GM18502 (cell line): ENCODE measurements at regions not wholly inside any gene's neighbourhood (a gene's known extent, or its start where the extent isn't known, plus 50 kb on each side); places are given as distances from the start of the nearest gene placed in this dataset.

Experiments
- ATAC-seq: cut with Tn5 transposase; IDR thresholded peaks from one replicate; pipeline ENCODE4 v1.9.1; 2021; ENCODE audit warnings: mild to moderate bottlenecking; ENCODE audit not compliant: unreplicated experiment, poor library complexity

GRCh38 chr9:109880276-109881169 lies 100.5 kb downstream of the PALM2AKAP2 start:
- ATAC-seq: peak; percentile 86

GRCh38 chr9:109883623-109884022 lies 103.6 kb downstream of the PALM2AKAP2 start:
- ATAC-seq: no peak

DNA sequence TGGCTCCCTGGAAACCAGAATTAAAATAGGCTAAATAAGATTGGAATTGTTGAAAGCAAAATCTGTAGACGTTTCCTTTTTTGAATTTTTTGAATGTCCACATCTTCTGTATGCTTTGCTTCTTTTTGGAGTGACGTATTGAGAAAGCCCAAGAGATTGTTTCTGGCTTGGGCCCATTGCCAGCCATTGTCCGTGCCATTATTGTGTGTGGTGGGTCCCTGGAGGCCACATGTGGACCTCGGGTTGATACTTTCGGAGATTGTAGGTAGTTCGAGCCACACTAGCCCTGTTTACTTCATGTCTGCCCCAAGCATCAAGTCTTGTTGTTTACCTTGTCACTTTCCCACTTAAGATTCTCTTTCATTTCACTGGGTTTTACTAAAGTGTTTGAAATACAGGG lies 106.0 kb downstream of the PALM2AKAP2 start:
- ATAC-seq: no peak

GRCh38 chr9:109886617-109887016 lies 106.6 kb downstream of the PALM2AKAP2 start:
- no peak for ATAC-seq

- no peak for ATAC-seq
Observed at GRCh38 chr9:109887079-109887478, 107.1 kb downstream of the PALM2AKAP2 start.

- ATAC-seq: no peak
Observed at GRCh38 chr9:109888695-109889094, 108.7 kb downstream of the PALM2AKAP2 start.

GRCh38 chr9:109889456-109889855 lies 109.5 kb downstream of the PALM2AKAP2 start:
- ATAC-seq: no peak

- ATAC-seq: no peak
Observed at GRCh38 chr9:109893241-109893640, 113.2 kb downstream of the PALM2AKAP2 start.

GRCh38 chr9:109894473-109894872 lies 114.5 kb downstream of the PALM2AKAP2 start:
- ATAC-seq: no peak

- ATAC-seq: peak; percentile 83
Observed at GRCh38 chr9:109894921-109895758, 115.1 kb downstream of the PALM2AKAP2 start.

- ATAC-seq: no peak
Observed at GRCh38 chr9:109901201-109901600, 121.2 kb downstream of the PALM2AKAP2 start.

GRCh38 chr9:109903515-109904138 lies 123.6 kb downstream of the PALM2AKAP2 start:
- ATAC-seq: no peak

DNA sequence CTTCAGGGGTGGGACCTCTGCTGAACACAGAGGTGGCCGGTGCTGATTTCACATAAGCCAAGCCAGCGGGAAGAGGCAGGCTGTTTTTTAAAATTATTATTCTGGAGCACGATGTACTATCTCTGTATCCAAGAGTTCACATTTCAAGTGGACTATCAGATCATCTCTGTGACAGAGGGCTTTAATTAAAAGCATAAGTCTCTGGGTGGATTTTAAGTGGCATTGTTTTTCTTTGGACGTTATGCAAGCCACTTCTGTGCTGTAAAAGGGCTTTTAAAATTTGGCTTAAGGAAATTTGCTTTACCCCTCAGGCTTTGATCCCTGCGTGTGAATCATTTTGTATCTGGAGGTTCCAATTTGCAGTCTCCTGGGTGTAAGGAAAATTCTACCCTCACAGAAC lies 124.7 kb downstream of the PALM2AKAP2 start:
- no peak for ATAC-seq

DNA sequence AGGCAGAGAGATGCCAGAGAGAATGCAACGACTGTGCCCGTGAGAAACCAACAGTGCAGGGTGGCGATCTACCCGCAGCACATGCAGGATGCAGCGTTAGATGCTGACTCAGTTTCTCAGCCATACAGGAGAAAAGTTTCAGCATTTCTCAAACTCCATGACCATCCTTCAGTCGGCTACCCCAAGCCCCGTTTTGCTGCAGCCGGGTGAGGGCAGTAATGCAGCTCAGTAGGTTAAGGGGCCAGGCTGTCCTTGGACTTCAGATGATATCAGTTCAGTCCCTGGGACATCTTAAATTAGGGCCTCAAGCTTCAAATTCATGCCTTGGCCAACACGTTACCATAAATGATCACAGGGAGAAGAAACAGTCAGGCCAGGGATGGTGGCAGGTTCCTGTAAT lies 125.5 kb downstream of the PALM2AKAP2 start:
- no peak for ATAC-seq

- ATAC-seq: peak; percentile 30
Observed at GRCh38 chr9:109906766-109907382, 126.9 kb downstream of the PALM2AKAP2 start.

DNA sequence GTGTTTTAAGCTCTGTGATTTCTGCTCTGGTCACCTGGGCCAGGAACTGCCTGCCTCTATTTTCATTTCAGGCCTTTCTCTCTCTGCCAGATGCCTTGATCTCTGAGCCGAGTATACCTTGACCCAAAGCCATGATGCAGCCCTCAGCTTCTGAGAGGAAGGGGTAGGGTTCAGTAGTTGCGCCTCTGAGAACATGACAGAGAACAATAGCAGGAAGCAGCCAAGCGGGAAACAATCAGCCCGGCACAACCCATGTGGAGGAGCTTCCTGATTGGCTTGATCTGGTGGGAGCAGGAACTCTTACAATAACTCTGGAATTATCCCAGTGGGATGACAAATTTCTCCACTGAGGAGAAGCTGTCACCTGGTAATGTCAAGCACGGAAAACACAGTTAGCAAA lies 127.4 kb downstream of the PALM2AKAP2 start:
- peak; percentile 82 for ATAC-seq

- ATAC-seq: peak; percentile 14
Observed at GRCh38 chr9:109907810-109908458, 127.9 kb downstream of the PALM2AKAP2 start.

- no peak for ATAC-seq
Observed at GRCh38 chr9:109908459-109909390, 128.7 kb downstream of the PALM2AKAP2 start.
